CD4-positive, alpha-beta memory T cell (primary cell): ENCODE measurements at regions not wholly inside any gene's neighbourhood (a gene's known extent, or its start where the extent isn't known, plus 50 kb on each side); places are given as distances from the start of the nearest gene placed in this dataset.
"Not testable (repeated sequence)": the region's sequence is repeated elsewhere in the genome, so short reads cannot be mapped to it uniquely, and the experiment has no call there.

ENCODE experiments used
- CTCF ChIA-PET: fragments of 350-600 bp; sonication (Branson Sonifier 250); formaldehyde crosslinking; loops from one replicate; lab custom pipeline; 2021; ENCODE audit warnings: inconsistent platforms; ENCODE audit not compliant: partially characterized antibody; lab: Charles Lee
- POLR2A ChIA-PET: fragments of 350-600 bp; sonication (Branson Sonifier 250); formaldehyde crosslinking; loops from one replicate; lab custom pipeline; 2021; ENCODE audit not compliant: partially characterized antibody; lab: Charles Lee
- DNase-seq, 5 donors: peaks; one replicate each; pipeline versions ENCODE4 v3.0.0 to v3.0.0-alpha.2; 2020 to 2022; ENCODE audit warnings: mixed read lengths in 1 of 5
- H3K27ac ChIP-seq: one replicate; pipeline ENCODE4 v1.7.0; 2013; ENCODE audit warnings: low read depth, low read length
- H3K27me3 ChIP-seq: 2 replicates; pipeline ENCODE4 v1.7.0; 2013; ENCODE audit warnings: mild to moderate bottlenecking, low read length, moderate library complexity; ENCODE audit not compliant: insufficient read depth
- H3K36me3 ChIP-seq: 2 replicates; pipeline ENCODE4 v1.7.0; 2013; ENCODE audit warnings: mild to moderate bottlenecking, low read length, moderate library complexity; ENCODE audit not compliant: insufficient read depth
- H3K4me1 ChIP-seq: 2 replicates; pipeline ENCODE4 v1.7.0; 2013; ENCODE audit warnings: mild to moderate bottlenecking, low read length, moderate library complexity; ENCODE audit not compliant: insufficient read depth
- H3K4me3 ChIP-seq, 2 donors: one replicate each; pipeline ENCODE4 v1.7.0; 2013; ENCODE audit warnings: low read length in 2 of 2, mild to moderate bottlenecking in 1 of 2
- H3K9me3 ChIP-seq, 2 donors: one replicate each; pipeline ENCODE4 v1.7.0; 2013; ENCODE audit warnings: low read length in 2 of 2, control low read depth in 1 of 2; ENCODE audit not compliant: control insufficient read depth in 1 of 2
- H3K27ac Mint-ChIP-seq, 7 donors: one replicate each; pipeline ENCODE4 v1.8.0; 2020 to 2021; ENCODE audit warnings: mixed read lengths in 7 of 7, mild to moderate bottlenecking in 6 of 7, inconsistent platforms in 3 of 7, moderate library complexity in 3 of 7
- H3K27me3 Mint-ChIP-seq, 2 donors: one replicate each; pipeline ENCODE4 v1.8.0; 2020 to 2021; ENCODE audit warnings: mixed read lengths in 2 of 2
- H3K36me3 Mint-ChIP-seq, 2 donors: one replicate each; pipeline ENCODE4 v1.8.0; 2020 to 2021; ENCODE audit warnings: mixed read lengths in 2 of 2, inconsistent platforms in 1 of 2, mild to moderate bottlenecking in 1 of 2
- H3K4me1 Mint-ChIP-seq, 4 donors: one replicate each; pipeline ENCODE4 v1.8.0; 2020 to 2021; ENCODE audit warnings: mixed read lengths in 4 of 4, mild to moderate bottlenecking in 1 of 4
- H3K4me3 Mint-ChIP-seq, 8 donors: one replicate each; pipeline ENCODE4 v1.8.0; 2020 to 2021; ENCODE audit warnings: mixed read lengths in 8 of 8, mild to moderate bottlenecking in 7 of 8, moderate library complexity in 6 of 8, inconsistent platforms in 3 of 8
- H3K9me3 Mint-ChIP-seq, 8 donors: one replicate each; pipeline ENCODE4 v1.8.0; 2020 to 2021; ENCODE audit warnings: mixed read lengths in 8 of 8, mild to moderate bottlenecking in 5 of 8, inconsistent platforms in 3 of 8, moderate library complexity in 1 of 8
- intact Hi-C: fragments of 100-400 bp; cut with micrococcal nuclease; formaldehyde crosslinking; loops from one replicate; pipeline ENCODE4 v1.15.1; 2023

DNA sequence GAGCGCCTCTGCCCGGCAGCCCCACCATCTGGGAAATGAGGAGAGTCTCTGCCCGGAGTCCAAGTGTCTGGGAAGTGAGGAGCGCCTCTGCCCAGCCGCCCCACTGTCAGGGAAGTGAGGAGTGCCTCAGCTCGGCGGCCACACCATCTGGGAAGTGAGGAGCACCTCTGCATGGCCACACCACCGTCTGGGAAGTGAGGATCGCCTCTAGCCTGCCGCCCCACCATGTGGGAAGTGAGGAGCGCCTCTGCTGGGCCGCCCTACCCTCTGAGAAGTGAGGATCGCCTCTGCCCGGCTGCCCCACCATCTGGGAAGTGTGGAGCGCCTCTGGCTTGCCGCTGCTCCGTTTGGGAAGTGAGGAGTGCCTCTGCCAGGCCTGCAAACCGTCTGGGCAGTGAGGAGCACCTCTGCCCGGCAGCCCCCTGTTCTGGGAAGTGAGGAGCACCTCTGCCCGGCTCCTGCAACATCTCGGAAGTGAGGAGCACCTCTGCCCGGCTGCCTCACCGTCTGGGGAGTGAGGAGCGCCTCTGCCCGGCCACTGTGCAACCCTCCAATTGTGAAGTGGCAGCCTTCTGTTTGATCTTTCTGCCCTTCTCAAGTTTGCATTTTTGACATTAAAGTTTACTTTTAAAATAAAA, 60.8 kb upstream of the CEACAM21 start:
- Histone ChIP-seq H3K4me1 (no peaks in the 10 kb centered on the region), H3K4me3 (no peak overlapping the region), H3K36me3 (no peaks in the 10 kb centered on the region), H3K9me3 (no peaks in the 10 kb centered on the region), H3K27ac (no peak overlapping the region), H3K27me3 (peaks cover 10% of the 10 kb centered on the region)
- H3K27me3 Mint-ChIP-seq: peaks cover 16 to 55% of the 10 kb centered on the region in 2 donors
- CTCF ChIA-PET: interaction anchor here (1.4 to 1.5 kb wide), 2 partner anchors 55 to 66 kb away, joined by 3 to 5 read pairs; no protein-coding TSS in a partner anchor
- H3K27ac Mint-ChIP-seq: no peak overlapping the region
- H3K36me3 Mint-ChIP-seq: no peaks in the 10 kb centered on the region
- no peak for DNase-seq
- H3K4me3 Mint-ChIP-seq: no peak overlapping the region
- H3K9me3 Mint-ChIP-seq: no peaks in the 10 kb centered on the region
- intact Hi-C loops: no loop called here
- POLR2A ChIA-PET: no interaction called here
- H3K4me1 Mint-ChIP-seq: peaks cover 2 to 7% (median 5%) of the 10 kb centered on the region in 4 donors

- Mint-ChIP-seq H3K27me3 (peaks cover 11 to 51% of the 10 kb centered on the region in 2 donors), H3K4me1 (peaks cover 9 to 17% (median 14%) of the 10 kb centered on the region in 4 donors), H3K27ac (peak overlapping the region in 1 of 7 donors; percentile 50)
- H3K9me3 ChIP-seq, H3K36me3 Mint-ChIP-seq, H3K9me3 Mint-ChIP-seq, H3K36me3 ChIP-seq, H3K27ac ChIP-seq, H3K4me3 Mint-ChIP-seq, H3K4me3 ChIP-seq, POLR2A ChIA-PET, H3K27me3 ChIP-seq, H3K4me1 ChIP-seq: not testable (repeated sequence)
- peak in 1 of 5 donors; percentile 11 for DNase-seq
- CTCF ChIA-PET: interaction anchor here (1.4 kb wide), 1 partner anchor 53 kb away, joined by 5 read pairs; no protein-coding TSS in a partner anchor
- intact Hi-C loops: loop anchor here (1.0 to 2.0 kb wide), 2 partner anchors 20 to 54 kb away; no protein-coding TSS in a partner anchor
These were observed 59.4 kb upstream of the CEACAM21 start for GRCh38 chr19:41516292-41517171.

DNA sequence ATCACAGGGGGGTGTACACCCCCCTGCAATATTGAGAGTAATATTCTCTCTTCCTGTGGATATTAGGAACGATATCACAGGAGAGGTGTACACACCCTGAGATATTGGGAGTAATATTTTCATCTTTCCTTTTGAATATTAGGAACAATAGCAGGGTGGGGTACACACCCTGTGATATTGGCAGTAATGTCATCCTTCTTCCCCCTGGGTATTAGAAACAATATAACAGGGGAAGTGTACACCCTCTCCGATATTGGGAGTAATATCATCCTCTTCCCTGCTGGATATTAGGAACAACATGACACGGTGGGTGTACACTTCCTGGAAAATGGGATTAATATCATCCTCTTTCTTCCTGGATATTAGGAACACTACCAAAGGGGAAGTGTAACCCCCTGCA, 57.8 kb upstream of the CEACAM21 start:
- H3K36me3 Mint-ChIP-seq: no peaks in the 10 kb centered on the region
- POLR2A ChIA-PET: no interaction called here

GRCh38 chr19:41521138-41521930, 54.6 kb upstream of the CEACAM21 start:
- H3K27me3 ChIP-seq, H3K9me3 ChIP-seq, CTCF ChIA-PET, H3K36me3 Mint-ChIP-seq, H3K36me3 ChIP-seq, intact Hi-C loops, H3K9me3 Mint-ChIP-seq: not testable (repeated sequence)
- peak overlapping the region in 1 of 2 donors; percentile 50 for H3K4me3 ChIP-seq
- POLR2A ChIA-PET: interaction anchor here (0.8 to 1.5 kb wide), 7 partner anchors 9 to 259 kb away, joined by 3 to 19 read pairs (median 4); no protein-coding TSS in a partner anchor
- peak overlapping the region; percentile 46 for H3K27ac ChIP-seq
- H3K4me1 Mint-ChIP-seq: peaks cover 17 to 32% (median 23%) of the 10 kb centered on the region in 4 donors
- peak overlapping the region; percentile 72 to 94 (median 81) for H3K27ac Mint-ChIP-seq
- H3K4me3 Mint-ChIP-seq: peak overlapping the region; percentile 81 to 91 (median 86)
- peaks cover 13% of the 10 kb centered on the region for H3K4me1 ChIP-seq
- DNase-seq: peak in 4 of 5 donors; percentile 29 to 43 (median 41)
- H3K27me3 Mint-ChIP-seq: peaks cover 4 to 34% of the 10 kb centered on the region in 2 donors

More for the DNA sequence above, 57.8 kb upstream of the CEACAM21 start:
- Mint-ChIP-seq H3K9me3 (no peaks in the 10 kb centered on the region), H3K4me1 (peaks cover 17 to 28% (median 23%) of the 10 kb centered on the region in 4 donors), H3K27me3 (peaks cover 11 to 46% of the 10 kb centered on the region in 2 donors), H3K4me3 (no peak overlapping the region), H3K27ac (no peak overlapping the region)
- no peaks in the 10 kb centered on the region for H3K9me3 ChIP-seq
- intact Hi-C loops: no loop called here
- H3K4me1 ChIP-seq: peaks cover 13% of the 10 kb centered on the region
- CTCF ChIA-PET: no interaction called here
- H3K4me3 ChIP-seq: no peak overlapping the region
- H3K27me3 ChIP-seq: peaks cover 3% of the 10 kb centered on the region
- no peak overlapping the region for H3K27ac ChIP-seq
- no peaks in the 10 kb centered on the region for H3K36me3 ChIP-seq
- no peak for DNase-seq

GRCh38 chr19:41521931-41522555, 53.9 kb upstream of the CEACAM21 start:
- Mint-ChIP-seq H3K27ac (peak overlapping the region; percentile 78 to 95 (median 94)), H3K36me3 (no peaks in the 10 kb centered on the region)
- intact Hi-C loops: no loop called here

DNA sequence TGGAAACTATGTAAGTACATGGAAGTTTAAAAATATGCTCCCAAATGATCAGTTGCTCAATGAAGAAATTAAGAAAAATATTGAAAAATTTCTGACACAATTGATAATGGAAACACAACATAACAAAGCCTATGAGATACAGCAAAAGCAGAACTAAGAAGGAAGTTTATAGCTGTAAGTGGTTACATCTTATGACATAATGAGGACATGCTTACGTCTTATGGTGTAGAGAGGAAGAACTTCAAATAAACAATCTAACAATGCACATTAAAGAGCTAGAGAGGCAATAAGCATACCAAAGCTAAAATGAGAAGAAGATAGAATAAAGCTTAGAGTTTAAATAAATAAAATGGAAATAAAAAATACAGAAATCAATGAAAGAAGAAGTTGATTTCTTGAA, 50.0 kb upstream of the CEACAM21 start:
- Mint-ChIP-seq H3K27ac (no peak overlapping the region), H3K4me3 (no peak overlapping the region), H3K9me3 (peaks cover 0 to 21% (median 1%) of the 10 kb centered on the region in 8 donors), H3K36me3 (no peaks in the 10 kb centered on the region), H3K4me1 (peaks cover 22 to 43% (median 29%) of the 10 kb centered on the region in 4 donors), H3K27me3 (peaks cover 4 to 7% of the 10 kb centered on the region in 2 donors)
- intact Hi-C loops: no loop called here
- H3K36me3 ChIP-seq: no peaks in the 10 kb centered on the region
- H3K4me3 ChIP-seq: no peak overlapping the region
- H3K27ac ChIP-seq: no peak overlapping the region
- H3K27me3 ChIP-seq: no peaks in the 10 kb centered on the region
- no peak for DNase-seq
- H3K4me1 ChIP-seq: peaks cover 18% of the 10 kb centered on the region
- ChIA-PET POLR2A (interaction anchor here (0.5 kb wide), 1 partner anchor 23 kb away, joined by 3 read pairs; no protein-coding TSS in a partner anchor), CTCF (interaction anchor here (0.9 to 1.1 kb wide), 3 partner anchors 13 to 77 kb away, joined by 3 to 4 read pairs (median 4); no protein-coding TSS in a partner anchor)
- no peaks in the 10 kb centered on the region for H3K9me3 ChIP-seq

More at GRCh38 chr19:41521931-41522555, 53.9 kb upstream of the CEACAM21 start:
- Mint-ChIP-seq H3K4me3 (peak overlapping the region; percentile 82 to 96 (median 90)), H3K9me3 (no peaks in the 10 kb centered on the region), H3K4me1 (peaks cover 15 to 28% (median 18%) of the 10 kb centered on the region in 4 donors), H3K27me3 (peaks cover 5 to 28% of the 10 kb centered on the region in 2 donors)
- Histone ChIP-seq H3K4me3 (peak overlapping the region in 1 of 2 donors; percentile 50), H3K36me3 (no peaks in the 10 kb centered on the region), H3K4me1 (peaks cover 13% of the 10 kb centered on the region), H3K27me3 (peaks cover 3% of the 10 kb centered on the region), H3K9me3 (no peaks in the 10 kb centered on the region), H3K27ac (peak overlapping the region; percentile 46)
- CTCF ChIA-PET: no interaction called here
- POLR2A ChIA-PET: interaction anchor here (0.8 to 1.5 kb wide), 7 partner anchors 8 to 260 kb away, joined by 3 to 19 read pairs (median 4); no protein-coding TSS in a partner anchor
- DNase-seq: peak; percentile 40 to 58 (median 43)
